GM13976 (cell line): ENCODE measurements at regions not wholly inside any gene's neighbourhood (a gene's known extent, or its start where the extent isn't known, plus 50 kb on each side); places are given as distances from the start of the nearest gene placed in this dataset.

Experiments used
- DNase-seq: peaks from one replicate; pipeline ENCODE4 v3.0.0; 2012; ENCODE audit warnings: low spot score
- CTCF ChIP-seq: IDR thresholded peaks from 2 replicates; pipeline ENCODE4 v1.5.1; 2012; ENCODE audit warnings: borderline replicate concordance, mild to moderate bottlenecking; ENCODE audit not compliant: insufficient read depth; ENCODE audit errors: extremely low read depth, missing control alignments, control extremely low read depth
- in situ Hi-C: fragments of 300-500 bp; cut with MboI; formaldehyde crosslinking; loops from one replicate; pipeline ENCODE4 v1.12.0; 2022; ENCODE audit warnings: low sequenced_read_pairs, mixed read lengths, inconsistent platforms; ENCODE audit not compliant: unreplicated experiment

- in situ Hi-C loops = no loop called here
- DNase-seq = no peak
- TF ChIP-seq CTCF = no peak
Observed at GRCh38 chr21:35886887-35887286, 173.4 kb downstream of the SETD4 start.

DNA sequence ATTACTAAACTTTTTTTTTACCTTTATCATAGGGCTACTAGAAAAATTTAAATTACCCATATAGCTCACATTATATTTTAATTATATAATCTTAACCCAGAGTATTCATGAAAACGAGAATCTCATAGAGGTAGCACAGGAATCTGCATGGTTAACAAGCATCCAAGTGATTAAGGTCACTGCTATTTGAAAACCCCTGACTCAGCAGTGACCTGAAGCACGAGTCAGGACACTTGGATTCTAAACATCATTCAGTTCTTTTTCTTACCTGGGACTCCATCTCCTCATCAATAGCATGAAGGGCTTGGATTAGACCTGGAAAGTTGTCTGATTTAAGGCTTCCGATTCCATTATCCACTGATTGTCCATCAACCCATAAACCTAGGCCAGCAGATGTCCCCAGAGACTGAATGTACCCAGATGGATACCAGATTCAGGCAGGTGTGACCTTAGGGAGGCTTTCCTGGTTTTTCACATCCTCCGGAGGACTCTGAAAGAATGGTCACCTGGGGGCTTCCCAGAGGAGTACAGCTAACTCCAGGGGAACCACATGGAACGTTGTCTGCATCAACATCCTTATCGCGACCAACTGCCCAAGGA is 174.3 kb downstream of the SETD4 start:
- in situ Hi-C loops = no loop called here
- no peak for DNase-seq
- no peak for TF ChIP-seq CTCF

GRCh38 chr21:35882791-35883240 is 177.5 kb downstream of the SETD4 start:
- in situ Hi-C loops = no loop called here
- no peak for TF ChIP-seq CTCF
- no peak for DNase-seq

DNA sequence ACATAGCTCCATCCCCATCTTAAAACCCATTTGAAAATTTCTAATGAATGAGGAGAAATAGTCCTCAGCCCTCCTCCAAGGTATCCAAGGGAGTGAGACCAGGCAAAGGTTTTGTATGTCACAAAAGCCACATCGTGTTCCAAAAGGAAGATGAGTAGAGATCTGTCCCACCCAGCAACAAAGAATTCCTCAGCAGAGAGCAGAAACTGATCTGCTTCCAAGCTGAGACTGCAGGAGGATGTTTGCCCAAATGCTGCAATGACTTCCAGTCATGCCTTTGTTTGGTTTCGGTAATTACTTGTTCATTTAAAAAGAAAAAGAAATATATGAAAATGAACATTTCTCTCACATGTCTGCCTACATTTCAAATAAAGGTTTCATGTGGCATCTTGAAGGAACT is 186.9 kb downstream of the SETD4 start:
- in situ Hi-C loops = no loop called here
- no peak for DNase-seq
- no peak for TF ChIP-seq CTCF

GRCh38 chr21:35871906-35872305 is 188.4 kb downstream of the SETD4 start:
- no peak for TF ChIP-seq CTCF
- DNase-seq = no peak
- in situ Hi-C loops = no loop called here

DNA sequence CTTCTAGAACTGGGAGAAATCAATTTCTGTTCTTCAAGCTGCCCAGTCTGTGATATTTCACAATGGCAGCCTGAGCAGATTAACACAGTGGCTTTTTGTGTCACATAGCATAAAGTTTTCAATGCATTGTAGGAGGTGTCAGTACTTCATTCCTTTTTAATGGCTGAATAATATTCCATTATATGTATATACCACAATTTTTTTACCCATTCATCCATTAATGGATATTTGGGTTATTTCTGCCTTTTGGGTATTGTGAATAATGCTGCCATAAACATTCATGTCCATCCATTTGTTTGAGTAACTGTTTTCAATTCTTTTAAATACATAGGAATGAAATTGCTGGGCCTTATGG is 191.5 kb downstream of the SETD4 start:
- no peak for TF ChIP-seq CTCF
- in situ Hi-C loops = no loop called here

More for the DNA sequence above, 191.5 kb downstream of the SETD4 start:
- DNase-seq = no peak
